ENCODE measurements at regions not wholly inside any gene's neighbourhood (a gene's known extent, or its start where the extent isn't known, plus 50 kb on each side); places are given as distances from the start of the nearest gene placed in this dataset.

DNA sequence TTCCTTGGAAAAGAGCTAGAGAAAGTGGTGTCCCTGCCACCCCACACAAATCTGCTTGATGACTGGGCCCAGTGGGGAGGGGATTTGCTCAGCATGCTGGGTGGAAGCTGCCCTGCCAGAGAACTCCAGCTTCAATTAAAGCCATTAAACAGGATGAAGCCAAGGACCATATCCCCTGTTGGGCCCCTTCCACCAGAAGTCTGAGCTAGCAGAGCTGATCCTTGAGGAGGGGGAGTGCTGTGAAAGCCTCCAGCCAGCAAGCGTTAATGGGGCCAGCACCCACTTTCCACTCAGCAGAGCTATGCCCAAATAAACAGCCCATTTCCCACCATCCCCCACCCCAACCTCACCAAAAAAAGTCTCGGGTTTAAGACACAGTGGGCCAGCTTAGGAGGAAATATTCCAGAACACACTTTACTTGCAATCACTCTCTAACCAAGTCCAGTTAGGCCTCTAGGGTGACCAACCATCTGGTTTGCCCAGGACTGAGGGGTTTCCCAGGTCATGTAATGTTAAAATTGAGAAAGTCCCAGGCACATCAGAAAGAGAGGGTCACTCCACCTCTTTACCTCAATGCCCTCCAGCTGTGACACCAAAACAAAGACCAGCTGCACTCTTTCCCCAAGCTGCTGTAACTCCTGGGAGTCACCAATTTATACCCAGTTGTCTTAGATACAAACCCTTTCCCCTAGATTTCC, 132.3 kb downstream of the FOXI3 start:
- Histone ChIP-seq H3K9me3 (ENCODE audit: control insufficient read depth, insufficient read depth, low read depth, low read length) (no peaks in the 10 kb centered on the region), H3K9ac (ENCODE audit: insufficient read depth, low read length) (no peak overlapping the region), H3K4me1 (ENCODE audit: control insufficient read depth, extremely low read depth, insufficient read depth, low read length) (no peaks in the 10 kb centered on the region), H3K4me2 (ENCODE audit: extremely low read depth, insufficient read depth, low read length) (no peak overlapping the region), H2AFZ (ENCODE audit: low read length) (no peak overlapping the region), H3K27ac (ENCODE audit: insufficient read depth, low read length) (no peak overlapping the region), H3K36me3 (ENCODE audit: control insufficient read depth, insufficient read depth, low read length) (no peaks in the 10 kb centered on the region), H3K4me3 (replicated peaks in 1 of 4; ENCODE audit: control extremely low read depth in 1 of 4, insufficient read depth in 1 of 4, low read depth in 3 of 4, low read length in 4 of 4) (no peak overlapping the region), H3K27me3 (ENCODE audit: control insufficient read depth, insufficient read depth, low read length) (no peaks in the 10 kb centered on the region), H3K79me2 (ENCODE audit: control insufficient read depth, insufficient read depth, low read length) (no peaks in the 10 kb centered on the region), H4K20me1 (ENCODE audit: control insufficient read depth, extremely low read depth, insufficient read depth, low read length) (no peaks in the 10 kb centered on the region)
- DNase-seq (ENCODE audit: low read depth in 2 of 2), result no peak
- TF ChIP-seq, protein P1, sequence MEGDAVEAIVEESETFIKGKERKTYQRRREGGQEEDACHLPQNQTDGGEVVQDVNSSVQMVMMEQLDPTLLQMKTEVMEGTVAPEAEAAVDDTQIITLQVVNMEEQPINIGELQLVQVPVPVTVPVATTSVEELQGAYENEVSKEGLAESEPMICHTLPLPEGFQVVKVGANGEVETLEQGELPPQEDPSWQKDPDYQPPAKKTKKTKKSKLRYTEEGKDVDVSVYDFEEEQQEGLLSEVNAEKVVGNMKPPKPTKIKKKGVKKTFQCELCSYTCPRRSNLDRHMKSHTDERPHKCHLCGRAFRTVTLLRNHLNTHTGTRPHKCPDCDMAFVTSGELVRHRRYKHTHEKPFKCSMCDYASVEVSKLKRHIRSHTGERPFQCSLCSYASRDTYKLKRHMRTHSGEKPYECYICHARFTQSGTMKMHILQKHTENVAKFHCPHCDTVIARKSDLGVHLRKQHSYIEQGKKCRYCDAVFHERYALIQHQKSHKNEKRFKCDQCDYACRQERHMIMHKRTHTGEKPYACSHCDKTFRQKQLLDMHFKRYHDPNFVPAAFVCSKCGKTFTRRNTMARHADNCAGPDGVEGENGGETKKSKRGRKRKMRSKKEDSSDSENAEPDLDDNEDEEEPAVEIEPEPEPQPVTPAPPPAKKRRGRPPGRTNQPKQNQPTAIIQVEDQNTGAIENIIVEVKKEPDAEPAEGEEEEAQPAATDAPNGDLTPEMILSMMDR (conservative IDR thresholded peaks at IDR 0.05 in 1 of 2, IDR thresholded peaks at IDR 0.05 in 1 of 2; ENCODE audit: low read depth in 1 of 2, low read length in 2 of 2), result no peak
- TF ChIP-seq EZH2 (IDR thresholded peaks at IDR 0.05; ENCODE audit: low read length, missing control alignments), result no peak

DNA sequence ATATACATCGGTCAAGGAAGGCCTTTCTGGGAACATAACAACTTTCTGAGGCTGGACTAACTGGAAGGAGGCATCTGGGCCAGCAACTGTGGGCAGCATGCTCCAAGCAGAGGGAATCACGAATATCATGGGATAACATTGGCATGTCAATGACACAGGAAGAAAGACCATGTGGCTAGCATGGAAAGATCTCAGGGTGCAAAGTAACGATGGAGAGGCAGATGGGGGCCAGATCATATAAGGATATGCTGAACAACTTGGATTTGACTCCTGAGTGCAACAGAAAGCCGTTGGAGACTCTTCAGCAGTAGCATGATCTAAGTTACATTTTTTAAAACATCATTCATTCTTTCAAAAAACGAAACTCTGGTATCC, 133.6 kb downstream of the FOXI3 start:
- TF ChIP-seq, protein P1 (conservative IDR thresholded peaks at IDR 0.05 in 1 of 2, IDR thresholded peaks at IDR 0.05 in 1 of 2; ENCODE audit: low read depth in 1 of 2, low read length in 2 of 2), result no peak
- TF ChIP-seq EZH2 (IDR thresholded peaks at IDR 0.05; ENCODE audit: low read length, missing control alignments), result no peak
- Histone ChIP-seq H3K4me1 (ENCODE audit: control insufficient read depth, extremely low read depth, insufficient read depth, low read length) (no peaks in the 10 kb centered on the region), H3K9me3 (ENCODE audit: control insufficient read depth, insufficient read depth, low read depth, low read length) (no peaks in the 10 kb centered on the region), H3K4me3 (replicated peaks in 1 of 4; ENCODE audit: control extremely low read depth in 1 of 4, insufficient read depth in 1 of 4, low read depth in 3 of 4, low read length in 4 of 4) (no peak overlapping the region), H3K9ac (ENCODE audit: insufficient read depth, low read length) (no peak overlapping the region), H3K4me2 (ENCODE audit: extremely low read depth, insufficient read depth, low read length) (no peak overlapping the region), H3K27ac (ENCODE audit: insufficient read depth, low read length) (no peak overlapping the region), H3K36me3 (ENCODE audit: control insufficient read depth, insufficient read depth, low read length) (no peaks in the 10 kb centered on the region), H2AFZ (ENCODE audit: low read length) (no peak overlapping the region), H3K27me3 (ENCODE audit: control insufficient read depth, insufficient read depth, low read length) (no peaks in the 10 kb centered on the region), H3K79me2 (ENCODE audit: control insufficient read depth, insufficient read depth, low read length) (no peaks in the 10 kb centered on the region), H4K20me1 (ENCODE audit: control insufficient read depth, extremely low read depth, insufficient read depth, low read length) (no peaks in the 10 kb centered on the region)
- no peak for DNase-seq (ENCODE audit: low read depth in 2 of 2)

DNA sequence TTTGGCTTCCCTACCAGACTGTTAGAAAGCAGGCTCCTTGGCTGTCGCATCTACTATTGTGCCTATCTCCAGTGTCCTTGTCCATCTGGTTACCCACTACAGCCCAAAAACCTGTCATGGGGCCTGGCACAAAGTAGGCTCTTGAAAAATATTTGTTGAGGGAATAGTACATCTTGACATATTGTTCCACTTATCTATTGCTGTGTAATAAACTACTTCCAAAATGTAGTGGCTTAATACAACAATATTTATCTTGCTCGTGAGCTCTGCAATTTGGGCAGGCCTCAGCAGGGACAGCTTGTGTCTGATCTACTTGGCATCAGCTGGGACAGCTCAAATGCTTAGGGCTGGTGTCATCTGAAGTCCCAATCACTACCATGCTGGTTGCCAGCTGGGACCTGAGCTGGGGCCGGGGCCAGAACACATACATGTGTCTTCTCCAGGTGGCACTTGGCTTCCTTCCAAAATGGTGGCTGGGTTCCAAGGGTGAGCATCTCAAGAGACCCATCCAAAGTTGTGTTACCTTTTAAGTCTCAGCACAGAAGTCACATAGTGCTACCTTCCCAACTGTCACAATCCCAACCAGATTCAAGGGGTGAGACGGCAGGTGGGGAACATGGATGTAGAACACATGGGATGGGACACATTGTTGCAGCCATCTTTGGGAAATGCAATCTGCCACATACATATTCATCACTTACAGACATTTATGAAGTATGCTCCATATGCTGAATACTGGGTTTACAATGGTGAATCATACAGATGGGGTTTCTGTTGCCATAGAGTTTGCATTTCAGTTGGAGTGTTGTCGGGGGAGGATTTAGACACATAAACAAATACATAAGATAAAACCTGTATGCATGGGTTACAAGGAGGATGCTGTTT, 134.2 kb downstream of the FOXI3 start:
- H3K9ac ChIP-seq (ENCODE audit: insufficient read depth, low read length), result no peak overlapping the region
- no peaks in the 10 kb centered on the region for H3K36me3 ChIP-seq (ENCODE audit: control insufficient read depth, insufficient read depth, low read length)
- no peaks in the 10 kb centered on the region for H3K79me2 ChIP-seq (ENCODE audit: control insufficient read depth, insufficient read depth, low read length)
- H3K4me2 ChIP-seq (ENCODE audit: extremely low read depth, insufficient read depth, low read length), result no peak overlapping the region
- H3K9me3 ChIP-seq (ENCODE audit: control insufficient read depth, insufficient read depth, low read depth, low read length), result no peaks in the 10 kb centered on the region
- no peak overlapping the region for H3K4me3 ChIP-seq (replicated peaks in 1 of 4; ENCODE audit: control extremely low read depth in 1 of 4, insufficient read depth in 1 of 4, low read depth in 3 of 4, low read length in 4 of 4)
- no peaks in the 10 kb centered on the region for H3K27me3 ChIP-seq (ENCODE audit: control insufficient read depth, insufficient read depth, low read length)
- no peak overlapping the region for H3K27ac ChIP-seq (ENCODE audit: insufficient read depth, low read length)
- H4K20me1 ChIP-seq (ENCODE audit: control insufficient read depth, extremely low read depth, insufficient read depth, low read length), result no peaks in the 10 kb centered on the region
- no peak overlapping the region for H2AFZ ChIP-seq (ENCODE audit: low read length)
- no peak for DNase-seq (ENCODE audit: low read depth in 2 of 2)
- no peaks in the 10 kb centered on the region for H3K4me1 ChIP-seq (ENCODE audit: control insufficient read depth, extremely low read depth, insufficient read depth, low read length)
- no peak for TF ChIP-seq EZH2 (IDR thresholded peaks at IDR 0.05; ENCODE audit: low read length, missing control alignments)
- TF ChIP-seq, protein P1 (conservative IDR thresholded peaks at IDR 0.05 in 1 of 2, IDR thresholded peaks at IDR 0.05 in 1 of 2; ENCODE audit: low read depth in 1 of 2, low read length in 2 of 2), result no peak
